Heart left ventricle (tissue), 16 donors: ENCODE measurements at regions not wholly inside any gene's neighbourhood (a gene's known extent, or its start where the extent isn't known, plus 50 kb on each side); places are given as distances from the start of the nearest gene placed in this dataset.
A peak's percentile ranks its signal among the peaks of the same experiment; 100 is the strongest.
"Not testable (repeated sequence)": the region's sequence is repeated elsewhere in the genome, so short reads cannot be mapped to it uniquely, and the experiment has no call there.

Experiments
- ATAC-seq, 4 donors: fragments of 200-7000 bp; cut with Tn5 transposase; one replicate each; pipeline ENCODE4 v1.9.1; 2020 to 2022; ENCODE audit warnings: moderate library complexity in 4 of 4, mild to moderate bottlenecking in 3 of 4, moderate number of reproducible peaks in 1 of 4
- DNase-seq, 5 donors: peaks; one replicate each; pipeline ENCODE4 v3.0.0-alpha.2; 2020
- H3K27ac ChIP-seq, 12 donors: fragments of 200-600 bp; sonication (generic) in 4 of 12; one replicate each; pipeline versions ENCODE4 v1.5.0 to v1.8.0; 2016 to 2022; ENCODE audit warnings: mild to moderate bottlenecking in 2 of 12
- H3K27me3 ChIP-seq, 9 donors: fragments of 200-600 bp; sonication (generic) in 2 of 9; one replicate each; pipeline versions ENCODE4 v1.5.1 to v1.8.0; 2016 to 2022; ENCODE audit warnings: mild to moderate bottlenecking in 3 of 9
- H3K36me3 ChIP-seq, 9 donors: fragments of 200-600 bp; sonication (generic) in 2 of 9; one replicate each; pipeline versions ENCODE4 v1.5.0 to v1.8.0; 2018 to 2022; ENCODE audit warnings: mild to moderate bottlenecking in 2 of 9
- H3K4me1 ChIP-seq, 12 donors: fragments of 200-600 bp; sonication (generic) in 4 of 12; one replicate each; pipeline versions ENCODE4 v1.5.0 to v1.8.0; 2016 to 2022; ENCODE audit warnings: mild to moderate bottlenecking in 3 of 12
- H3K4me3 ChIP-seq, 12 donors: fragments of 200-600 bp; sonication (generic) in 4 of 12; one replicate each; pipeline versions ENCODE4 v1.5.0 to v1.8.0; 2017 to 2022; ENCODE audit warnings: mild to moderate bottlenecking in 9 of 12, moderate library complexity in 4 of 12
- H3K9me3 ChIP-seq, 12 donors: fragments of 200-600 bp; sonication (generic) in 4 of 12; one replicate each; pipeline versions ENCODE4 v1.5.0 to v1.8.0; 2016 to 2022; ENCODE audit warnings: mild to moderate bottlenecking in 1 of 12
- POLR2A ChIP-seq, 2 donors: fragments of 450-650 bp; IDR thresholded peaks; one replicate each; pipeline ENCODE4 v1.6.1; 2017; ENCODE audit warnings: antibody characterized with exemption in 2 of 2, mild to moderate bottlenecking in 2 of 2, moderate library complexity in 2 of 2
- WGBS, 4 donors: extraction: QIAGEN DNeasy Blood & Tissue Kit in 2 of 4; methylation state at CpG; one replicate each; pipeline versions ENCODE4 v1.1.5 to v1.1.7; 2013 to 2018; 5-methylcytosine and 5-hydroxymethylcytosine counted together
- intact Hi-C, 10 donors: fragments of 100-400 bp; cut with DNase I; formaldehyde crosslinking; loops; one replicate each; pipeline versions ENCODE4 v1.11.1 to v1.14.2; 2022
- TF ChIP-seq, protein P1 (sequence below), 12 donors: fragments of 200-600 bp; sonication (generic) in 4 of 12; IDR thresholded peaks; one replicate each; pipeline versions ENCODE4 v1.5.0 to v1.8.0; 2018 to 2022; ENCODE audit warnings: antibody characterized with exemption in 12 of 12, mild to moderate bottlenecking in 5 of 12
- donor health status: ischemic (EF 13 %, LVEDD 7.1; RV severe dilation, severe dysfunction).
- donor health status: healthy with polysubstance abuse.
- donor health status: DM: no; HTN: yes; CAD: no.
- donor health status: DM: no; HTN: no; CAD: no.
- donor health status: ischemic (EF 25% LVEDD 6.9; RV normal size, moderate dysfunction).
- donor health status: ischemic (EF 25% LVEDD 5.7; RV mildly dilated, moderate dysfunction).
- donor health status: healthy.
- donor health status: DM: yes; HTN: yes; CAD: no.
- donor health status: ischemic (EF 35%, LVEDD 5.7; RV mildly dilated, moderate dysfunction).
- donor health status: nonischemic (EF 11% LVEDD 7.7; RV severe dilation, severe dysfunction).
- donor health status: DM: yes; HTN: yes; CAD: no.
- donor health status: PGD.
- donor health status: ischemic (EF 29% LVEDD 5.4; RV normal size, mild dysfunction).
- donor health status: nonischemic (EF 23%, LVEDD 6.1; RV moderate dilation, normal function).

DNA sequence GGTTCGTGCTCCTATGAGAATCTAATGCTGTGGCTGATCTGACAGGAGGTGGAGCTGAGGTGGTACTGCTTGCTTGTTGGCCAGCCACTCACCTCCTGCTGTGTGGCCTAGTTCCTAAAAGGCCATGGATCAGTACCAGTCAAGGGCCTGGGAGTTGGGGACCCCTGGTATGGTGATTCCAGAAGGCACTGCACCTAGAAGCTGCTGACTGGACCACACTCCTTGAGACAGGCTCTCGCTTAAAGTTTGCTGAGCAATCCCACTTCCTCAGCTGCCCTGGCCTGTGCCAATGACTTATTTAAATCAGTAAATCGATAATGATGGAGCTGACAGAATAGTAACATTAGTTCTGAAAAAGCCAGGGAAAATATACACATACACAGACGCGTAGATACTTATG is 98.6 kb upstream of the LYZL2 start:
- no peak overlapping the region for H3K4me3 ChIP-seq
- TF ChIP-seq, protein P1, sequence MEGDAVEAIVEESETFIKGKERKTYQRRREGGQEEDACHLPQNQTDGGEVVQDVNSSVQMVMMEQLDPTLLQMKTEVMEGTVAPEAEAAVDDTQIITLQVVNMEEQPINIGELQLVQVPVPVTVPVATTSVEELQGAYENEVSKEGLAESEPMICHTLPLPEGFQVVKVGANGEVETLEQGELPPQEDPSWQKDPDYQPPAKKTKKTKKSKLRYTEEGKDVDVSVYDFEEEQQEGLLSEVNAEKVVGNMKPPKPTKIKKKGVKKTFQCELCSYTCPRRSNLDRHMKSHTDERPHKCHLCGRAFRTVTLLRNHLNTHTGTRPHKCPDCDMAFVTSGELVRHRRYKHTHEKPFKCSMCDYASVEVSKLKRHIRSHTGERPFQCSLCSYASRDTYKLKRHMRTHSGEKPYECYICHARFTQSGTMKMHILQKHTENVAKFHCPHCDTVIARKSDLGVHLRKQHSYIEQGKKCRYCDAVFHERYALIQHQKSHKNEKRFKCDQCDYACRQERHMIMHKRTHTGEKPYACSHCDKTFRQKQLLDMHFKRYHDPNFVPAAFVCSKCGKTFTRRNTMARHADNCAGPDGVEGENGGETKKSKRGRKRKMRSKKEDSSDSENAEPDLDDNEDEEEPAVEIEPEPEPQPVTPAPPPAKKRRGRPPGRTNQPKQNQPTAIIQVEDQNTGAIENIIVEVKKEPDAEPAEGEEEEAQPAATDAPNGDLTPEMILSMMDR (IDR thresholded peaks at IDR 0.05) = no peak
- TF ChIP-seq POLR2A (IDR thresholded peaks at IDR 0.05) = no peak
- 91 to 95% (median 94%) methylated on average over 5 of the region's 5 CpGs for WGBS, 4 donors
- no peaks in the 10 kb centered on the region for H3K9me3 ChIP-seq
- DNase-seq (no peak), ATAC-seq (no peak)
- H3K27me3 ChIP-seq = no peaks in the 10 kb centered on the region
- H3K27ac ChIP-seq = no peak overlapping the region
- H3K36me3 ChIP-seq = no peaks in the 10 kb centered on the region
- intact Hi-C loops = loop anchor here in 5 of 10 donors (5.0 to 10.0 kb wide), 2 partner anchors 1077 to 1079 kb away; no protein-coding TSS in a partner anchor
- H3K4me1 ChIP-seq = peaks cover 0 to 4% (median 0%) of the 10 kb centered on the region in 12 donors

DNA sequence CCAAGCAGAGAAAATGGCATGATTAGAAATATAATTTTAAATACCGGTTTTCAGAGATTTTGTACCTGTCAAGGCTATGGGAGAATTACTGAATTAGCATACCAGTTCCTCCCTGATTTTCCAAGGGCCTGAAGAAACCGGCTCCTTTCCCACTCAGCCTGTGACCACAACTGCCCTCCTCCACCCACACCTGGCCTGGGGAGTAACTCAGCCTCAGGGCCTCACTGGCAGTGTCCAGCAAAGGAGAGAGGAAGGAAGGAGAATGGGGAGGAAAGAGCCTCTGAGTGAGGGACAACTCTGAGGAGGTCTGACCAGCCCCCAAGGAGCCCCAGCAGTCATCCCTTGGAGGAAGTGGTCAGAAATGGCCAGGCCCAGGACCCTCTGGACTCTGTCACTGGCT is 98.0 kb upstream of the LYZL2 start:
- Histone ChIP-seq H3K27me3 (no peaks in the 10 kb centered on the region), H3K4me3 (no peak overlapping the region), H3K4me1 (peaks cover 0 to 4% (median 0%) of the 10 kb centered on the region in 12 donors), H3K27ac (peak overlapping the region in 1 of 12 donors; percentile 25), H3K36me3 (no peaks in the 10 kb centered on the region), H3K9me3 (no peaks in the 10 kb centered on the region)
- WGBS, 4 donors = 78 to 87% (median 83%) methylated on average over 2 of the region's 2 CpGs
- DNase-seq (no peak), ATAC-seq (no peak)
- no peak for TF ChIP-seq POLR2A (IDR thresholded peaks at IDR 0.05)
- TF ChIP-seq, protein P1 (IDR thresholded peaks at IDR 0.05) = no peak
- intact Hi-C loops = loop anchor here in 5 of 10 donors (5.0 to 10.0 kb wide), 2 partner anchors 1077 to 1080 kb away; no protein-coding TSS in a partner anchor

DNA sequence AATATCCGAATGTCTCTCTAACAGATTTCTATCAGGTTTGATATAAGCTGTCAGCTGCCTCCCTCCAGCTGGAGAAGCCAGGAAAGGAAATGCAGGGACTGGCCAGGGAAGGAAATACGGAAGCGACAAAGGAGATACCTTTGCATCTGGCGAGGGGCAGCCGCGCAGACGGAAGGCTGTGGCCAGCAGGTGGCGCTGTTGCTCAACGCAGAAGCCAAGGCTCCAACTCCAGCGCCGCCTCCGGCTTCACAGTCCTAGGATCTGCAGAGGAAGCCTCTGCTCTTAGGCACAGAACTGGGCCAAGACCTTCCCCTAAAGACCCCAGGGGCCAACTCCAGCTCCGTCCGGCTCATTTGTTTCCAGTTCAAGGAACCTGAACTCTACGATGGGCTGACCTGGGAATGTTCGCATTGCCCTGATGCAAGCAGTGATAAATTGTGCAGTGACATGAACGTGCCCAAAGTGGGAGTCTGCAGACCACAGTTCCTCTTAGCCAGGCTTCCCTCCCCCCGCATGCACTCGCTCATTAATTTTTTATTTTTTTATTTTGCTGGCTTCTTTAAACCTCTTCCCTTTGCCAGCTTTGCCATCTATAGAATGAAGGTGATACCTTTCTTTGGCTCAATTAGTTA is 97.3 kb upstream of the LYZL2 start:
- TF ChIP-seq, protein P1 (IDR thresholded peaks at IDR 0.05) = peak; percentile 46 to 84 (median 62)
- H3K4me3 ChIP-seq, H3K36me3 ChIP-seq, H3K9me3 ChIP-seq, H3K4me1 ChIP-seq, H3K27me3 ChIP-seq: not testable (repeated sequence)
- peak; percentile 78 to 93 (median 82) for DNase-seq
- peak; percentile 75 to 96 (median 95) for ATAC-seq
- WGBS, 4 donors = 4 to 8% (median 6%) methylated on average over 14 to 19 of the region's 19 CpGs
- peak overlapping the region in 1 of 12 donors; percentile 25 for H3K27ac ChIP-seq
- intact Hi-C loops = loop anchor here in 5 of 10 donors (5.0 to 10.0 kb wide), 2 partner anchors 1078 to 1080 kb away; no protein-coding TSS in a partner anchor

DNA sequence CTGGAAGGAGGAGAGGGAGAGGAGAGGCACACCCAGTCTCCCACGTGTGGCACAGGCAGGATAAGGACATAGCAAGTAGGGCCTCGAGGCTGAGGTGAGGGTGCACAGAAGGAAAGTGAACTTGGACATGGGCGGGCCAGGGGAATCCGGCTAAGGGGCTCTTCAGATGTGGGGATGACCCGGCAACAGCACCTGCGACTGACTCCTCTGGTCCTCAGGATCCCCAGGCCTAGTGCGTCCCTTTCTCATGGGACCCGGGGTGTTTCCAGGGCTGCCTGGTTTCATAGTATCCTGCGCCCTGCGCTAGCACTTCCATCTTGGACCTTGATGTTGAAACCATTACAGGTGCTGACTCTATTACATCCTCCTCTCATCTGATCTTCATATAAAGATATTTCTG is 96.1 kb upstream of the LYZL2 start:
- intact Hi-C loops = loop anchor here in 5 of 10 donors (5.0 to 10.0 kb wide), 2 partner anchors 1079 to 1082 kb away; no protein-coding TSS in a partner anchor
- Histone ChIP-seq H3K9me3 (no peaks in the 10 kb centered on the region), H3K4me3 (no peak overlapping the region), H3K27ac (no peak overlapping the region), H3K27me3 (no peaks in the 10 kb centered on the region), H3K4me1 (peaks cover 0 to 4% (median 0%) of the 10 kb centered on the region in 12 donors), H3K36me3 (no peaks in the 10 kb centered on the region)
- DNase-seq (no peak), ATAC-seq (no peak)
- WGBS, 4 donors = 92 to 94% (median 94%) methylated on average over 10 of the region's 10 CpGs
- TF ChIP-seq, protein P1 (IDR thresholded peaks at IDR 0.05) = no peak
- TF ChIP-seq POLR2A (IDR thresholded peaks at IDR 0.05) = no peak
